Fibroblast of upper back skin (primary cell): ENCODE measurements at regions not wholly inside any gene's neighbourhood (a gene's known extent, or its start where the extent isn't known, plus 50 kb on each side); places are given as distances from the start of the nearest gene placed in this dataset.
"Not testable (repeated sequence)": the region's sequence is repeated elsewhere in the genome, so short reads cannot be mapped to it uniquely, and the experiment has no call there.

ENCODE experiments used
- DNase-seq: peaks from one replicate; pipeline ENCODE4 v3.0.0-alpha.2; 2013

- no peak for DNase-seq
Measured at GRCh38 chr3:82378392-82378791, 616.9 kb upstream of the GBE1 start.

GRCh38 chr3:82376883-82377282, 615.4 kb upstream of the GBE1 start:
- DNase-seq: no peak

DNA sequence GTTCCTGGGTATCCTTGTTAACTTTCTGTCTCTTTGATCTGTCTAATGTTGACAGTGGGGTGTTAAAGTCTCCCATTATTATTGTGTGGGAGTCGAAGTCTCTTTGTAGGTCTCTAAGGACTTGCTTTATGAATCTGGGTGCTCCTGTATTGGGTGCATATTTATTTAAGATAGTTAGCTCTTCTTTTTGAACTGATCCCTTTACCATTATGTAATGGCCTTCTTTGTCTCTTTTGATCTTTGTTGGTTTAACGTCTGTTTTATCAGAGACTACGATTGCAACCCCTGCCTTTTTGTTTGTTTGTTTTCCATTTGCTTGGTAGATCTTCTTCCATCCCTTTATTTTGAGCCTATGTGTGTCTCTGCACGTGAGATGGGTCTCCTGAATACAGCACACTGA, 612.4 kb upstream of the GBE1 start:
- not testable (repeated sequence) for DNase-seq

DNA sequence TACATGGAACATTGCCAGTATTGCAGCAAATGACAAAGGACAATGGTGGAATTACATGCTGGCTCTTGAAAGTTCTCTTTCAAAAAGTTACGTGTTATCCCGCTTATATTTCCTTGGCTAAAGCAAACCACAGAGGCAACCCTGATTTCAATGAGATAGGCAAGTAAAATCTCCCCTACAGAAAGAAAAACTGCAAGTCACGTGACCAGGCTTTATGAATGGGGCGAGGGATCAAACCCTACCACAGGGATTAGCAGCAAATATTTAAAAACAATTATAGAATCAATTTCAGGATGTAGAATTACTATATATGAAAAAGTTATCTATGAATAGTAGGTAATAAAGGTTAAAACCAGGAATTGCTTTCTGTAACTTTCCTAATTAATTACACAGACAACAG, 603.4 kb upstream of the GBE1 start:
- DNase-seq: no peak

DNA sequence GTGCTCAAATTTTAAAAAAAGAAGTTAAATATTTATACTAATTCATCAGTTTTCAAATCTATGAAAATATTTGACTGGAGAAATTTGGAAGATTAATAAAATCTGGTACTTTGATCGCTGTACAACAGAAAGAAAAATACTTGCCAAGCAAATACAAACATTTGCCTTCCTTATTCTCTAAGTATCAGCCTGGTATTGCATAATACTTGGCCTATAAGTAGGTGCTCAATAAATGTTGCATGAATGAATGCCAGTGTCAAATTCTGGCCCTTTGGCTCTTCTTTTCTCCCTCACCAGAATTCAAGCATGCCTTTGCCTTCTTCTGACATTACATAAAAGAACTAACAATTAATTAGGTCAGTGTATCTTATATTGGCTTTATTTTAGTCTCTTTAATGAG, 601.7 kb upstream of the GBE1 start:
- no peak for DNase-seq

- DNase-seq: no peak
Measured at GRCh38 chr3:82355228-82355627, 593.8 kb upstream of the GBE1 start.

DNA sequence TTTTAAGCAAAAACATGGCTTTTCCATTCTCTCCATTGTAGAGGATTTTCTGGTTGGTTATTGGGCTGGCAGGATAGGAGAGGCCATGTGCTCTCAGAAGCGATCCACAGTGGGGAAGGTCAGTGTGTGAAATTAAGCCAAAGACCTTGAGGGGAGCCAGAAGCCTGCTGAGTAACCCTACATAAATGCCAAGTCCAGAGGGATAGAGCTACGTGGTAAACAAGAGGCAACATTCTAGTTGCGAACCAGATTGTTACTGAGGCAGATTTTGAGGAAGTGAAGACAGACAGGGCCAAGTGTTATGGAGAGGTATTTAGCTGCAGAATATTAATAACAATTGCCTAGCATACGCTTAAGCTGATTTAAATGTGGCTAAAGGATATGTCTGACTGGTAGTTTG, 592.8 kb upstream of the GBE1 start:
- DNase-seq: no peak

DNA sequence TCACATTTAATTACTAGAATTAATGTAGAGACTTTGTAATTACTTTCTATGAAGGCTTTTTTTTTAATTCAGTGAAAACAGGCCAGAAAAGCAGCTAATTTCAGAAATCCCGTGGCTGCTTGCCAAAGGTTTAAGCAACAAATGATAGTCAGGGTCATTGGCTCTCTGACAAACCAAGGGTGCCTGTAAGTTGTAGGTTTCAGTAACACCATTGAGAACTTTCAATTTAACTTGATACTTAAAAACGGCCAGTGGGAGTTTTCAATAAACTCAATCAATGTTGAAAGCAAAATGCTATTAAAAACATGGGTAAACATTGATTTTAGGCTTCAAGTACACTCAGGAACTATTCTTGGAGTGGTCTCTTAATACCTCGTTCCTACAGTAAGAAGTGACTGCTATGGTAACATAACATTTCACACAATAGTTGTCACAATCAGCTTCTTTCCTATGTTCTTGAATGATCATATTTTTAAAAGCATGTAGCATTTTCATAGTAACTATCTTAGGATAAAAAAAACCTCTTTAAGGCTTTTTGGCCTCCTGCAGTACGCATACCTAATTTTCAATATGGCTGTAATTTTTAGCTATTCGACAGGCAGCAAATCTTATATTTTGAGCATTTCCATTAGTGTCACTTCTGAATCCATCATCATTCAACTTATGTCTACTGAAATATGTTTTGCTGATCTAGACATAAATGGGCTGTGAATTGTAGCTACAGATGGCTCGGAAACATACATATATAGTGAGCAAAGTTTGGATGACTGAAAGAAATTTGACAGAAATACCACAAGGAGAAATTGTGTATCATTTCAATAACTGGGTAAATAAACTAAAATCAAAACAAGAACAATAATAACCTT, 592.1 kb upstream of the GBE1 start:
- no peak for DNase-seq

- DNase-seq: no peak
Measured at GRCh38 chr3:82347585-82347984, 586.1 kb upstream of the GBE1 start.

- DNase-seq: no peak
Measured at GRCh38 chr3:82342521-82342920, 581.1 kb upstream of the GBE1 start.

- DNase-seq: no peak
Measured at GRCh38 chr3:82329300-82329699, 567.9 kb upstream of the GBE1 start.

DNA sequence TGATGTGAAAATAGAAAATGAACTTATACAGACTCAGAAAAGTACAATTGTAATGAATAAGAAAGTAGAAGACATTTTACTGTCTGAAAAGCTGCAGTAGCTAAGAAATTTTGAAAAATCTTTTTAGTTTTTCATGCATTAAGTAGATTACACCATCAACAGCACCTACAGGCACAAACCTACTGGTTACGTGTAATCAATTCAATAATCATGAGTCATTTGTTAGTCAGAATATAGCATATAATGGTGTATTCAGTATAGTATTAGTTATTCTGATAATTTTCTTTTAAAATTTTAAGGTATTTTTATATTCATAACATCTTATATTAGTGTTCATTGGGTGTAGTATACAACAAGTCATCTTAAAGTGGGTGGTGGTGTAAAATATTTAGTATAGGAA, 550.5 kb upstream of the GBE1 start:
- DNase-seq: no peak

GRCh38 chr3:82308755-82309154, 547.3 kb upstream of the GBE1 start:
- no peak for DNase-seq

GRCh38 chr3:82306189-82306588, 544.7 kb upstream of the GBE1 start:
- DNase-seq: no peak

- DNase-seq: no peak
Measured at GRCh38 chr3:82294609-82295008, 533.2 kb upstream of the GBE1 start.

DNA sequence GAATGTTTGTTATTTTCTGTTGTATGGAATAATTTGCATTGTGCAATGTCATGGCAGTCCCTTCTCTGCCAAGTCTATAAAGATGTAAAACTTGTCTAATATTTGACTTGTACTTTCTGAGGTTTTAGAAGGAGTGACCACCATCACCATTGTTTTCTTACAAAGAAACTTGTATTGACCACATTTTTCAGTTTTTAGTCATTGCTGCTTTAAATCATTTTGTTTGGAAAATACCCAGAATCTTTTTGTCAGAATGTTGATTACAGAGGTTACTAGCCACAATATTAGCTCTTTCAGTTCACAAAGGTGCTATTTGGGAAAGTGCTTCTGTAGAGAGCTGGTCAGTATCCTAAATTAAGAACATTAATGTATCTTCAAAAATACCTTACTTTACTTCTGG, 532.4 kb upstream of the GBE1 start:
- no peak for DNase-seq

GRCh38 chr3:82293435-82293834, 532.0 kb upstream of the GBE1 start:
- DNase-seq: no peak

DNA sequence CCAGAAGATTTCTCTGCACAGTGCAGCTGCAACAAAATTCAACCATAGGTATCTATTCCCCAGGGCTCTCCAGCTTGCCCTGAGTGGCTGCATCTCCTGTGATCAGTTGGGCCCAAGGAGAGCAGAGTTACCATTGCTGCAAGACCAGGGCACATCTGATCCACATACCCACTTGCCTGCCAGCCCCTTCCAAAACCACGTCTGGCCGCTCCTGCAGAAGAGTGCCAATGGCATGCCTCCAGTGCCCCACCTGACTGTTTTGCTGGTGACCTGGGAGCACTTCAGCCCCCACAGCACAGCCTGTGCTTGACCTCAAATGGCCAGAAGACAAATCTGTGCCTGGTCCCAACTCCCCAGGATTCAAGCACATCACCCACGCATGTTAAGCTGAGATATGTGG, 526.1 kb upstream of the GBE1 start:
- no peak for DNase-seq

- peak; percentile 4 for DNase-seq
Measured at GRCh38 chr3:82281205-82281604, 519.8 kb upstream of the GBE1 start.

DNA sequence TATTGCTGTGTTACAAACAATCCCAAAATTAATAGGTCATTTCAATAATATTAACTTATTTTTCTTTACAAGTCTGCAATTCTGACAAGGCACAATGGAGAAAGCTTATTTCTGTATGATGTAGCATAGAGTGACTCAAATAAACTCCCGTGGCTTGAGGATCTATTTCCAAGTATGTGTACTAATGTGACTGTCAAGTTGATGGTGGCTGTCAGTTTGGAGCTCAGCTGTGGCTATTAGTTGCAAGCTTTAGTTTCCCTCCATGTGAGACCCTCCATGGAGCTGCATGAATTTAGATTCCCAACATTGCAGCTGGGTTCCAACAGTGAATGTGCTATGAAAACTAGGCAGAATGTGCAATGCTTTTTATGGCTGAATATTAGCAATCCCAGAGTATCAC, 515.5 kb upstream of the GBE1 start:
- DNase-seq: no peak

DNA sequence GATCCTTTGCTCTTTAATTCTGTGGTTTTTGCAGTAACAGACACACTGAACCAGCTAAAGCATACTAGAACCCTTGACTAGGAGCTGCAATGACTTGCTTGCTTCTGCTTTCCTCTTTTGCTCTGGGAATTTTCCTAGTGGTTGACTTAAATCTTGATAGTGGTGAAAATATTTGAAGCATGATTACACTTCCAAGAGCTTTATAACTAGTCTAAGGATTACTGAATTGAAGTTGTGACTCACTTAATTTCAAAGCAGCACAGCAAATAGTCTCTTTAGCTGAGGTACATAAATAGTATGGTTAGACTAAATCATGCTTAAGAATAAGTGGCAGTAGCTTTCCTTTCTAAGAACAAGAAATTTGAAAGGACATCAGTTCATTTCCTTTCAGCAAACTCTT, 513.5 kb upstream of the GBE1 start:
- DNase-seq: peak; percentile 1

- no peak for DNase-seq
Measured at GRCh38 chr3:82265747-82266146, 504.3 kb upstream of the GBE1 start.

DNA sequence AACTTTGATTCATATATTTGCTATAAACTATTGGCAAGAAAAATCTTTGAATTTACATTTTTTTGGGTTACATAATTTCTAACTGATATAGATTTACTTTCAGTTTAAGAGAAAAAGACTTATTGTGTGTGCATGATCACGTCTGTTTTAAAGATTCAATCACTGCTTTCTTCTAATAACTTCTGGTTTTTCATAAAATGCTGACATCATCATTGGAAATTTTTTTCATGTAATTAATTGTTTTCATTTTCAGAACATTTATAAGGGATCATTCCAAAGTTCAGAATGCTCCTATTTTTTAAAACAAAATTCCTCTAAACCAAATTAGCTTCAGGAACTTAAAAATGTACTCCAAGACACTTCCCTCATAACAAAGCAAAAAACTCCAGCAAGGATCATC, 500.7 kb upstream of the GBE1 start:
- no peak for DNase-seq

GRCh38 chr3:82261637-82262036, 500.2 kb upstream of the GBE1 start:
- DNase-seq: no peak

DNA sequence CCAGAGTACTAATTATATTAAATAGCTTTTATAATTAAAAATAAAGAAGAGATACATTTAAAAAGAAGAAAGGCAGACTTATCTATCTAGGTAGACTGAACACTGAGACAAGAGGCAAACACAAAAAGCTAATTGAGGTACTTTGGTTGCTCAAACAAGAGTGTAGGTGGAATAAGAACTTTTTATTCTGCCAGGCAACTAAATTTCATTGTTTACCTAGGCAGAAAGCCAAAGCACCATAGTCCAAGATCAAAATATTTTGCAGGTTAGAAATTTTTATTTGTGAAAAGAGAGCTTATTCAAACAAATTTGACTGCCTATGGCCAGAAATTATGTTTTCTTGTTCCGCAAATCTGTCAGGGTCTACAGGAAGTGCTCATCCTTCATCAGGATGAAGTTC, 499.6 kb upstream of the GBE1 start:
- DNase-seq: no peak
